K562 (cell line): ENCODE measurements at regions not wholly inside any gene's neighbourhood (a gene's known extent, or its start where the extent isn't known, plus 50 kb on each side); places are given as distances from the start of the nearest gene placed in this dataset.

Source experiments
- ATAC-seq: fragments of 200-7000 bp; cut with Tn5 transposase; 3 replicates; pipeline ENCODE4 v1.9.1; 2020; ENCODE audit warnings: moderate library complexity
- BruUV-seq: library from RNA; stranded (reverse); fragments of 400-500 nt; replicated peaks from 2 replicates; lab custom pipeline; 2021; lab: Mats Ljungman, UMichigan
- CTCF ChIA-PET: fragments of 300-600 bp; formaldehyde crosslinking; extraction: SDS; loops from one replicate; lab custom pipeline; 2021; ENCODE audit warnings: low intra/inter-chr PET ratio; lab: Yijun Ruan, JAX
- POLR2A ChIA-PET: fragments of 300-600, 350-650 bp; sonication (Branson Sonifier 250); formaldehyde crosslinking; extraction: SDS; loops from one replicate; lab custom pipeline; 2021; ENCODE audit warnings: antibody characterized with exemption, inconsistent platforms; lab: Yijun Ruan, JAX
- DNase-seq, 4 experiments: peaks; one replicate each; pipeline versions ENCODE4 v3.0.0 to v3.0.0-alpha.2; 2011 to 2018; ENCODE audit warnings: low spot score in 3 of 4, mixed read lengths in 3 of 4; ENCODE audit errors: extremely low read depth in 1 of 4
- FAIRE-seq: peaks from 2 replicates; lab custom pipeline; 2011; peaks lifted over from hg19 to GRCh38; lab: Jason Lieb, UNC
- H2AFZ ChIP-seq: 2 replicates; pipeline ENCODE4 v1.6.0; 2011; ENCODE audit warnings: low read depth, low read length, control low read depth, inconsistent platforms
- H3K27ac ChIP-seq: fragments of 200-600 bp; 3 replicates; pipeline ENCODE4 v1.8.0; 2011; ENCODE audit warnings: low read depth, mild to moderate bottlenecking, control low read depth, inconsistent platforms, low read length, moderate library complexity, mixed read lengths; ENCODE audit errors: extremely low read depth
- H3K27me3 ChIP-seq, 2 experiments: fragments of 300-600 bp in 1 of 2; 2 replicates in 1 of 2; 3 replicates in 1 of 2; pipeline versions ENCODE4 v1.6.0 to v1.8.0; 2011; ENCODE audit warnings: inconsistent platforms in 2 of 2, low read length in 2 of 2, mild to moderate bottlenecking in 1 of 2, mixed read lengths in 1 of 2, moderate library complexity in 1 of 2; ENCODE audit not compliant: control insufficient read depth in 2 of 2, insufficient read depth in 2 of 2
- H3K36me3 ChIP-seq: fragments of 300-600 bp; 3 replicates; pipeline ENCODE4 v1.8.0; 2011; ENCODE audit warnings: mild to moderate bottlenecking, low read length, inconsistent platforms; ENCODE audit not compliant: control insufficient read depth, insufficient read depth
- H3K4me1 ChIP-seq, 2 experiments: fragments of 200-600 bp in 1 of 2; replicated peaks in 1 of 2; 2 replicates in 1 of 2; 3 replicates in 1 of 2; pipeline versions ENCODE4 v1.5.1 to v1.8.0; 2011; ENCODE audit warnings: inconsistent platforms in 2 of 2, low read length in 2 of 2, mild to moderate bottlenecking in 1 of 2, mixed read lengths in 1 of 2, moderate library complexity in 1 of 2; ENCODE audit not compliant: control insufficient read depth in 2 of 2, insufficient read depth in 2 of 2
- H3K4me2 ChIP-seq: 2 replicates; pipeline ENCODE4 v1.6.1; 2011; ENCODE audit warnings: low read length, control low read depth, inconsistent platforms, mixed read lengths; ENCODE audit not compliant: insufficient read depth
- H3K4me3 ChIP-seq: fragments of 200-600 bp; sonication (generic), shearing (Covaris generic); 2 replicates; pipeline ENCODE4 v1.5.1; 2016; ENCODE audit warnings: control low read depth, inconsistent platforms
- H3K79me2 ChIP-seq: fragments of 200-600 bp; 3 replicates; pipeline ENCODE4 v1.8.0; 2011; ENCODE audit warnings: low read length, inconsistent platforms; ENCODE audit not compliant: control insufficient read depth, insufficient read depth
- H3K9ac ChIP-seq, 2 experiments: 2 replicates each; pipeline versions ENCODE4 v1.6.0 to v1.6.1; 2011; ENCODE audit warnings: low read depth in 2 of 2, low read length in 2 of 2, control low read depth in 1 of 2, inconsistent platforms in 1 of 2, mild to moderate bottlenecking in 1 of 2, mixed read lengths in 1 of 2; ENCODE audit not compliant: insufficient read depth in 1 of 2
- H3K9me1 ChIP-seq: one replicate; pipeline ENCODE4 v1.6.0; 2011; ENCODE audit warnings: inconsistent platforms, mild to moderate bottlenecking, low read length, moderate library complexity; ENCODE audit not compliant: control insufficient read depth, insufficient read depth
- H3K9me3 ChIP-seq: replicated peaks from 2 replicates; pipeline ENCODE4 v1.5.1; 2011; ENCODE audit warnings: low read depth, low read length, inconsistent platforms; ENCODE audit not compliant: control insufficient read depth, insufficient read depth
- H4K20me1 ChIP-seq: replicated peaks from 2 replicates; pipeline ENCODE4 v1.6.1; 2011; ENCODE audit warnings: low read length, inconsistent platforms, mixed read lengths; ENCODE audit not compliant: control insufficient read depth, insufficient read depth
- BCL6 ChIP-seq: fragments of 250-450 bp; sonication (Bioruptor Pico); IDR thresholded peaks from 2 replicates; pipeline ENCODE4 v1.4.0; 2020
- KDM4B ChIP-seq, 2 experiments: fragments of 450-650 bp in 1 of 2; sonication (generic) in 1 of 2; IDR thresholded peaks; 2 replicates each; pipeline ENCODE4 v1.6.1; 2016 to 2017; ENCODE audit warnings: borderline replicate concordance in 2 of 2, antibody characterized with exemption in 1 of 2, low read depth in 1 of 2, mild to moderate bottlenecking in 1 of 2
- PHF8 ChIP-seq: fragments of 200-600 bp; sonication (generic); IDR thresholded peaks from 2 replicates; pipeline ENCODE4 v1.6.1; 2012; ENCODE audit warnings: mixed run types, mild to moderate bottlenecking, inconsistent platforms, low read length, moderate library complexity, borderline replicate concordance
- PHTF2 ChIP-seq: fragments of 250-450 bp; sonication (Bioruptor Pico); IDR thresholded peaks from 2 replicates; pipeline ENCODE4 v1.5.0; 2021; ENCODE audit warnings: mild to moderate bottlenecking
- POLR3A ChIP-seq: IDR thresholded peaks from 2 replicates; pipeline ENCODE4 v1.6.1; 2011; ENCODE audit warnings: borderline replicate concordance, mild to moderate bottlenecking, moderate library complexity; ENCODE audit not compliant: insufficient read length, insufficient read depth; ENCODE audit errors: extremely low read depth
- POLR3G ChIP-seq: IDR thresholded peaks from 2 replicates; pipeline ENCODE4 v1.6.1; 2011; ENCODE audit not compliant: insufficient read length, insufficient replicate concordance; ENCODE audit errors: extremely low read depth
- SUPT5H ChIP-seq: fragments of 450-650 bp; IDR thresholded peaks from 2 replicates; pipeline ENCODE4 v1.6.1; 2016
- TCF7 ChIP-seq: sonication (generic); IDR thresholded peaks from 2 replicates; pipeline ENCODE4 v1.6.1; 2016; ENCODE audit warnings: antibody characterized with exemption, borderline replicate concordance
- ZNF444 ChIP-seq: fragments of 250-450 bp; sonication (Bioruptor Pico); IDR thresholded peaks from 2 replicates; pipeline ENCODE4 v1.4.0; 2020; ENCODE audit warnings: mild to moderate bottlenecking, moderate library complexity
- ZNF586 ChIP-seq: fragments of 450-650 bp; formaldehyde crosslinking; conservative IDR thresholded peaks from 2 replicates; pipeline ENCODE4 v1.4.0; 2020; ENCODE audit warnings: mild to moderate bottlenecking, moderate library complexity
- ZNF76 ChIP-seq: fragments of 250-450 bp; sonication (Bioruptor Pico); IDR thresholded peaks from 2 replicates; pipeline ENCODE4 v1.4.0; 2020; ENCODE audit warnings: mild to moderate bottlenecking, moderate library complexity, borderline replicate concordance
- ZNF830 ChIP-seq: fragments of 250-450 bp; sonication (Bioruptor Pico); IDR thresholded peaks from 2 replicates; pipeline ENCODE4 v1.5.0; 2021; ENCODE audit warnings: mild to moderate bottlenecking
- WGBS: fragments of 100-300 bp; shearing (Covaris generic); methylation state at CpG from one replicate; pipeline ENCODE4 v1.1.6; 2016; ENCODE audit warnings: low coverage, mixed read lengths; ENCODE audit not compliant: insufficient coverage; ENCODE audit errors: missing lambda C conversion rate; 5-methylcytosine and 5-hydroxymethylcytosine counted together
- in situ Hi-C: fragments of 300-500 bp; cut with MboI; formaldehyde crosslinking; loops from 4 replicates; pipeline ENCODE4 v1.15.0; 2018; ENCODE audit warnings: inconsistent platforms, mixed read lengths
- intact Hi-C: fragments of 100-400 bp; cut with micrococcal nuclease; formaldehyde crosslinking; loops from 2 replicates; pipeline ENCODE4 v1.14.2; 2022
- TF ChIP-seq, protein P1 (sequence below): fragments of 450-650 bp; conservative IDR thresholded peaks from 2 replicates; pipeline ENCODE4 v1.6.1; 2016; ENCODE audit warnings: missing genetic modification characterization, low read depth, mild to moderate bottlenecking, control low read depth, missing compliant biosample characterization
- TF ChIP-seq, protein P2 (sequence below): IDR thresholded peaks from 2 replicates; pipeline ENCODE4 v1.6.1; 2012; ENCODE audit warnings: low read depth, low read length, improper control_type of control experiment, borderline replicate concordance
- TF ChIP-seq, protein P3 (sequence below): fragments of 200-400 bp; formaldehyde crosslinking; IDR thresholded peaks from 2 replicates; pipeline ENCODE4 v1.6.1; 2017; ENCODE audit warnings: mild to moderate bottlenecking, low read depth, low read length, moderate library complexity

DNA sequence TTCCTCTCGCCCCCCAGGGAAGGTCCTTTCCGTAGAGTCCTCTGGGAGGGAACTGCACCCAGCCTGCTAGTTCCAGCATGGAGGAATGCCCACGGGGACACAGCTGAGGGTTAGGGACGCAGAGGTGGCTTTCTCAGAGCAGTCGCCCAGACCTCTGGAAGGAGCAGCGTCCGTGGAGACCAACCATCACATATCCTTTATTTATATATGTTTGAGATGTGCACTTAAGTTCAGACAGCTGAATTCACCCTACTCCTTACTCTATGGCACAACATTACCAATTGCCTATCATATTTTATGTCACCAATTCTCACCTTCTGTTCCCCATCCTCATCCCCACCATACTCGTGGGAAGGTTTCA, 305.6 kb upstream of the DIO3 start:
- H3K36me3 ChIP-seq = no peaks in the 10 kb centered on the region
- no peak for TF ChIP-seq ZNF830
- TF ChIP-seq ZNF586 (CRISPR knock-in tag) = no peak
- TF ChIP-seq, protein P1, sequence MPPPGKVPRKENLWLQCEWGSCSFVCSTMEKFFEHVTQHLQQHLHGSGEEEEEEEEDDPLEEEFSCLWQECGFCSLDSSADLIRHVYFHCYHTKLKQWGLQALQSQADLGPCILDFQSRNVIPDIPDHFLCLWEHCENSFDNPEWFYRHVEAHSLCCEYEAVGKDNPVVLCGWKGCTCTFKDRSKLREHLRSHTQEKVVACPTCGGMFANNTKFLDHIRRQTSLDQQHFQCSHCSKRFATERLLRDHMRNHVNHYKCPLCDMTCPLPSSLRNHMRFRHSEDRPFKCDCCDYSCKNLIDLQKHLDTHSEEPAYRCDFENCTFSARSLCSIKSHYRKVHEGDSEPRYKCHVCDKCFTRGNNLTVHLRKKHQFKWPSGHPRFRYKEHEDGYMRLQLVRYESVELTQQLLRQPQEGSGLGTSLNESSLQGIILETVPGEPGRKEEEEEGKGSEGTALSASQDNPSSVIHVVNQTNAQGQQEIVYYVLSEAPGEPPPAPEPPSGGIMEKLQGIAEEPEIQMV = no peak
- TF ChIP-seq BCL6 (CRISPR knock-in tag) = no peak
- no peak for TF ChIP-seq PHF8
- no peak for TF ChIP-seq ZNF444 (CRISPR knock-in tag)
- TF ChIP-seq, protein P2, sequence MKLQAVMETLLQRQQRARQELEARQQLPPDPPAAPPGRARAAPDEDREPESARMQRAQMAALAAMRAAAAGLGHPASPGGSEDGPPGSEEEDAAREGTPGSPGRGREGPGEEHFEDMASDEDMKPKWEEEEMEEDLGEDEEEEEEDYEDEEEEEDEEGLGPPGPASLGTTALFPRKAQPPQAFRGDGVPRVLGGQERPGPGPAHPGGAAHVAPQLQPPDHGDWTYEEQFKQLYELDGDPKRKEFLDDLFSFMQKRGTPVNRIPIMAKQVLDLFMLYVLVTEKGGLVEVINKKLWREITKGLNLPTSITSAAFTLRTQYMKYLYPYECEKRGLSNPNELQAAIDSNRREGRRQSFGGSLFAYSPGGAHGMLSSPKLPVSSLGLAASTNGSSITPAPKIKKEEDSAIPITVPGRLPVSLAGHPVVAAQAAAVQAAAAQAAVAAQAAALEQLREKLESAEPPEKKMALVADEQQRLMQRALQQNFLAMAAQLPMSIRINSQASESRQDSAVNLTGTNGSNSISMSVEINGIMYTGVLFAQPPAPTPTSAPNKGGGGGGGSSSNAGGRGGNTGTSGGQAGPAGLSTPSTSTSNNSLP = no peak
- TF ChIP-seq, protein P3, sequence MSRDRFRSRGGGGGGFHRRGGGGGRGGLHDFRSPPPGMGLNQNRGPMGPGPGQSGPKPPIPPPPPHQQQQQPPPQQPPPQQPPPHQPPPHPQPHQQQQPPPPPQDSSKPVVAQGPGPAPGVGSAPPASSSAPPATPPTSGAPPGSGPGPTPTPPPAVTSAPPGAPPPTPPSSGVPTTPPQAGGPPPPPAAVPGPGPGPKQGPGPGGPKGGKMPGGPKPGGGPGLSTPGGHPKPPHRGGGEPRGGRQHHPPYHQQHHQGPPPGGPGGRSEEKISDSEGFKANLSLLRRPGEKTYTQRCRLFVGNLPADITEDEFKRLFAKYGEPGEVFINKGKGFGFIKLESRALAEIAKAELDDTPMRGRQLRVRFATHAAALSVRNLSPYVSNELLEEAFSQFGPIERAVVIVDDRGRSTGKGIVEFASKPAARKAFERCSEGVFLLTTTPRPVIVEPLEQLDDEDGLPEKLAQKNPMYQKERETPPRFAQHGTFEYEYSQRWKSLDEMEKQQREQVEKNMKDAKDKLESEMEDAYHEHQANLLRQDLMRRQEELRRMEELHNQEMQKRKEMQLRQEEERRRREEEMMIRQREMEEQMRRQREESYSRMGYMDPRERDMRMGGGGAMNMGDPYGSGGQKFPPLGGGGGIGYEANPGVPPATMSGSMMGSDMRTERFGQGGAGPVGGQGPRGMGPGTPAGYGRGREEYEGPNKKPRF = no peak
- no peak for TF ChIP-seq POLR3A
- TF ChIP-seq POLR3G = no peak
- no peak for TF ChIP-seq PHTF2 (CRISPR knock-in tag)
- no peak for TF ChIP-seq ZNF76 (CRISPR knock-in tag)
- no peak for TF ChIP-seq TCF7
- TF ChIP-seq KDM4B (IDR thresholded peaks at IDR 0.05; ENCODE audit: borderline replicate concordance in 2 of 2, low read depth in 1 of 2) = no peak
- TF ChIP-seq SUPT5H = no peak
- ATAC-seq (no peak), DNase-seq (no peak), FAIRE-seq (no peak)
- WGBS = under 1% methylated on average over 8 of the region's 8 CpGs
- H3K79me2 ChIP-seq = no peaks in the 10 kb centered on the region
- H3K4me3 ChIP-seq = no peak overlapping the region
- CTCF ChIA-PET = no interaction called here
- no peaks in the 10 kb centered on the region for H3K4me1 ChIP-seq
- no peaks in the 10 kb centered on the region; the same call in 1 of the 2 replicates for H4K20me1 ChIP-seq
- intact Hi-C loops = no loop called here
- POLR2A ChIA-PET = no interaction called here
- H2AFZ ChIP-seq = no peak overlapping the region
- no peaks in the 10 kb centered on the region for H3K9me1 ChIP-seq
- H3K27me3 ChIP-seq = peaks cover 3 to 44% of the 10 kb centered on the region in 2 experiments; a peak in 3 of 5 replicates
- no peak overlapping the region for H3K9ac ChIP-seq
- in situ Hi-C loops = no loop called here
- H3K27ac ChIP-seq = no peak overlapping the region
- H3K4me2 ChIP-seq = no peak overlapping the region
- BruUV-seq = no TSS peak
- no peaks in the 10 kb centered on the region for H3K9me3 ChIP-seq
